ENCODE measurements at regions not wholly inside any gene's neighbourhood (a gene's known extent, or its start where the extent isn't known, plus 50 kb on each side); places are given as distances from the start of the nearest gene placed in this dataset.

- H2AFZ ChIP-seq (ENCODE audit: low read length), result no peak overlapping the region
- H4K20me1 ChIP-seq (ENCODE audit: insufficient read depth, low read length), result no peaks in the 10 kb centered on the region
- no peak overlapping the region for H3K4me2 ChIP-seq (ENCODE audit: low read length)
- no peaks in the 10 kb centered on the region for H3K79me2 ChIP-seq (ENCODE audit: insufficient read depth, low read length)
- no peaks in the 10 kb centered on the region for H3K9me3 ChIP-seq (ENCODE audit: low read length)
- H3K4me3 ChIP-seq (ENCODE audit: low read depth, low read length, poor library complexity, severe bottlenecking), result no peak overlapping the region
- H3K27me3 ChIP-seq (ENCODE audit: insufficient read depth, low read length), result no peaks in the 10 kb centered on the region
- H3K36me3 ChIP-seq (ENCODE audit: insufficient read depth, low read length), result no peaks in the 10 kb centered on the region
- H3K4me1 ChIP-seq (ENCODE audit: insufficient read depth, low read length, severe bottlenecking), result no peaks in the 10 kb centered on the region
- no peaks in the 10 kb centered on the region for H3K9me2 ChIP-seq (ENCODE audit: low read depth, low read length)
- no peak overlapping the region for H3K9ac ChIP-seq (ENCODE audit: low read length)
- no peaks in the 10 kb centered on the region for H3F3A ChIP-seq (ENCODE audit: insufficient read depth, low read length)
- TF ChIP-seq EZH2 (IDR thresholded peaks at IDR 0.05; ENCODE audit: borderline replicate concordance, low read length), result no peak
- H3K27ac ChIP-seq (ENCODE audit: low read depth, low read length, poor library complexity, severe bottlenecking), result no peak overlapping the region
Observed at GRCh38 chr1:101376121-101377083, 139.6 kb downstream of the S1PR1 start.

DNA sequence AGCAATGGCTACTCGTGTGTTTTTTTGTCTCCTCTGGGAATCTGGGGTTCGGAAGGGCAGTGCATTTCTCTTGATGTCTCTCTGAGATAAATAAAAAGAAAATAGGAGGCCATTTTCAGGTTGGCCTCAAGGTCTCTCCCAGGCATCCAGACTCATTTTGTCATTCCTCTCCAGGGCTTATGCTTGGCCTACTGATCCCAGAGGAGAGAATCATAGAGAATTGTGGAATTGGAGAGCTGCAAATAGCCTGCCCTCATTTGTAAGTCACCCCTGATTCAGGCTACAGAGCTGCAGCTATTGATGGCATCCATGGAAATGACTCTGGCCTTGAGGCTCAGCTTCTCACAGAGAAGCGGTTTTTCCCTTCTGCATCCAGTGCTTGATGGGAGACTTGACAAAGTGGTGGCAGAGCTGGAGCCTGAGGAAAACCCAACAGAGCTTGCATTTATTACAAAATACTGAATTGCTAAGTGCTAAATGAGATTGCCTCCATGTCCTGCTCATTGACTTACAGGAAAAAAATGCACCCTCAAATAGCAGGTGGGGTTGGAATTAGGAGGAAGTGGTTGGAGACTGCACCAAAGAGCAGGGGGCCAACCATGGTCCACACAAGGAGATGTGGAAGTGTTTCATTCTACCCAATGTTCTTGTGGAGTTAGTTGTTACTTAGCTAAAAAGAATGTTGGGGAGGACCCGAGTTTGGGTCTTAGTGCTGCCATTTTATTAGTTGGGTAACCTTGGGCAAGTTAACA, 140.4 kb downstream of the S1PR1 start:
- H3K4me2 ChIP-seq (ENCODE audit: low read length), result no peak overlapping the region
- H3K9me2 ChIP-seq (ENCODE audit: low read depth, low read length), result no peaks in the 10 kb centered on the region
- H2AFZ ChIP-seq (ENCODE audit: low read length), result no peak overlapping the region
- H4K20me1 ChIP-seq (ENCODE audit: insufficient read depth, low read length), result no peaks in the 10 kb centered on the region
- no peaks in the 10 kb centered on the region for H3K4me1 ChIP-seq (ENCODE audit: insufficient read depth, low read length, severe bottlenecking)
- no peaks in the 10 kb centered on the region for H3K36me3 ChIP-seq (ENCODE audit: insufficient read depth, low read length)
- TF ChIP-seq CTCF (IDR thresholded peaks at IDR 0.05; ENCODE audit: low read length), result no peak
- no peak for TF ChIP-seq EZH2 (IDR thresholded peaks at IDR 0.05; ENCODE audit: borderline replicate concordance, low read length)
- no peaks in the 10 kb centered on the region for H3K27me3 ChIP-seq (ENCODE audit: insufficient read depth, low read length)
- no peak overlapping the region for H3K27ac ChIP-seq (ENCODE audit: low read depth, low read length, poor library complexity, severe bottlenecking)
- H3K4me3 ChIP-seq (ENCODE audit: low read depth, low read length, poor library complexity, severe bottlenecking), result no peak overlapping the region
- H3F3A ChIP-seq (ENCODE audit: insufficient read depth, low read length), result no peaks in the 10 kb centered on the region
- H3K9me3 ChIP-seq (ENCODE audit: low read length), result no peaks in the 10 kb centered on the region
- H3K79me2 ChIP-seq (ENCODE audit: insufficient read depth, low read length), result no peaks in the 10 kb centered on the region
- no peak overlapping the region for H3K9ac ChIP-seq (ENCODE audit: low read length)

- Histone ChIP-seq H3K9me2 (ENCODE audit: low read depth, low read length) (no peaks in the 10 kb centered on the region), H3K9me3 (ENCODE audit: low read length) (no peaks in the 10 kb centered on the region), H4K20me1 (ENCODE audit: insufficient read depth, low read length) (no peaks in the 10 kb centered on the region), H3K4me2 (ENCODE audit: low read length) (no peak overlapping the region), H3K4me1 (ENCODE audit: insufficient read depth, low read length, severe bottlenecking) (no peaks in the 10 kb centered on the region), H3K4me3 (ENCODE audit: low read depth, low read length, poor library complexity, severe bottlenecking) (no peak overlapping the region), H3K36me3 (ENCODE audit: insufficient read depth, low read length) (no peaks in the 10 kb centered on the region), H3K27me3 (ENCODE audit: insufficient read depth, low read length) (no peaks in the 10 kb centered on the region), H2AFZ (ENCODE audit: low read length) (no peak overlapping the region), H3K27ac (ENCODE audit: low read depth, low read length, poor library complexity, severe bottlenecking) (no peak overlapping the region), H3K79me2 (ENCODE audit: insufficient read depth, low read length) (no peaks in the 10 kb centered on the region), H3K9ac (ENCODE audit: low read length) (no peak overlapping the region), H3F3A (ENCODE audit: insufficient read depth, low read length) (no peaks in the 10 kb centered on the region)
- no peak for TF ChIP-seq CTCF (IDR thresholded peaks at IDR 0.05; ENCODE audit: low read length)
- TF ChIP-seq EZH2 (IDR thresholded peaks at IDR 0.05; ENCODE audit: borderline replicate concordance, low read length), result no peak
Observed at GRCh38 chr1:101379037-101379436, 142.2 kb downstream of the S1PR1 start.
